DMS153 treated with DMSO at 0.1 percent for 48 hours (cell line): ENCODE measurements at regions not wholly inside any gene's neighbourhood (a gene's known extent, or its start where the extent isn't known, plus 50 kb on each side); places are given as distances from the start of the nearest gene placed in this dataset.

Experiments used
- DNase-seq: peaks from one replicate; lab custom pipeline; 2025; ENCODE audit not compliant: unreplicated experiment; lab: John Stamatoyannopoulos, UW

DNA sequence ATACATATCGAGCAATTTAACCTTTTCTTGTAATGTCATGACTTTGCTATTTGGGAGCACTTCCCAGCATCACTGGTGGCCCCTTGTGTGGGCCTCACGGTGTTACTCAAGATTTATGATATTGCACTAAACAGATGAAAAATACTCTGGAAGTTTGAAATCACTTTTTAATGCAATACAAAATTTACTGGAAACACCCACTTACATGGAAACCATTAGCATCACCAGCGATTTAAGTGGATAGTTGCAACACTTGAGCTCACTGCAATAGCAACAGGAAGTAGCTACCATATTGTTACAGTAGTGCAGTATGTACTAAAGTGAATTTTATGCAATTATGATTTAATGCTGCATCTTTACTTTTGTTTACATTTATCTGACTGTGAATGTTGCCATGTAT, 184.4 kb downstream of the MDFIC start:
- DNase-seq: no peak

DNA sequence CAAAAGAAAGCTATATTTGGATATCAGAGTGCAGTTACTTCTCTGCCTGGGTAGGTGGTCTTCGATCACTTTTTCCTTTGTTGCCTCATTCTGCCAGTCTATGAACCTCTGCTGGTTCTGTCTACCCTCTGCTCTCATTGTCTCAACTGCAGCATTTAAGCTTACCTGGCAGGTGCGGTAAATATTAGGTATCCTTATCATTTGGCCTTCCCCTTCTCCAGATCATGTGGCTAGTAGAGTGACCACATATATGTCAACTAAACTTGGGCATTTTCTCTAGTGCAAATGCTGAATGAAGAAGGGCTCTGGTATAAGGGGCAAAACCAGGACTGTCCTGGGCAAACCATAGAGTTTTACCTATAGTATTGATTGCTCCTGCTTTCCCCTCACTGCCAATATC, 180.8 kb downstream of the MDFIC start:
- no peak for DNase-seq

DNA sequence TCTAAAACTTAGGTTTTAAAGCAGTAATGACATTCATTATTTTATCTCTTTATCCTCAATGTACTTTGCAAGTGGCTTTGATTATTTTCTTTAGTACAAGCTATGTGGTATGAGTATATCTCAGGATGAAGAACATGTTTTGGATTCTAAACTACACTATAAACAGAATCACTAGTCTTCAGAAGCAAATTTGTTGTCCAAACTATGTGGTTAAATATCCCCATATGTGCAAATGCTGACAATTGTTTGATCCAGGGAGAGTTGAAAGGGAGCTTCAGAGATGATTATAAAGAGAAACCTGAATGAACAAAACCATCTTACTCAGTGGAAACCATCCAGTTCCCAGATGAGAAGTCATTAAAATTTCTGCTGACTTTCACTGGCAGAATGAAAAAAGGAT, 179.3 kb downstream of the MDFIC start:
- DNase-seq: no peak

DNA sequence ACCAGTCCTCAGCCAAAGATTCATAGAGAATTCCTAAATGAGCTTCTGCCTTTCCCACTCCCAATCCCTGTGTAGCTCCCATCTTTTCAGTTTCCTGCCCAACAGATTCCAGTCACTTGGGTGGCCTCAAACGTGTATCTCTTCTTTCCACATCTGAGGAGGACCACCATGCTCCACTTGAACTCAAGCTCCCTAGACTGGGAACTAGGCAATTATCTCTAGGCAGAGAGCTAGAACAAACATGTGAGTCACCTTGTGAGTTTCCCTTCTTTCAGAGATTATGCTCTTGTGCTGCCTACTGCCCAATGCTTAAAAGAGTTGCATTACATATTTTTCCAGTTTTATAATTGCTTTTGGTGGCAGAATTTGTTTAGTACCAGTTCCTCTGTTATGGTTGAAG, 178.0 kb downstream of the MDFIC start:
- DNase-seq: no peak

DNA sequence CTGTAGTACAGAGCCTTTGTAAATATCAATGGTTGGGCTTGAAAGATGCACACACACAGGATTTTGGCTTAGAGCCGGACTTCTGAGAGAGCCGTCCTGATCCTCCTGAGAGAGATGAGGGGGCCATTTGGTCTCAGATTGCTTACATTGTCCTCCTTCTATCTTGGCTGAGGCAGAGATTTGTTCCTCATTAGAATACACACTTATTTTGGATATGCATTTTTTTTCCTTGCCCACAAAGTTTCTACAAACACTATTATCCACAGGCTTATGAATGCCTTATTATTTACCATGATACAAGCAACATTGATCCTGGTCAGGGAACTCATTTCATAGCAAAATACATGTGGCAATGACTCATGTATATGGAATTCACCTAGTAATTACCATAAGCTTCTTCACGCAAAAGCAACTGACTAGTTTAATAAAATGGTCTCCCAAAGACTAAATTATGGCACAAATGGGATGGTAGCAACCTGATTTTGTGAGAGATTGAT, 175.3 kb downstream of the MDFIC start:
- DNase-seq: no peak

DNA sequence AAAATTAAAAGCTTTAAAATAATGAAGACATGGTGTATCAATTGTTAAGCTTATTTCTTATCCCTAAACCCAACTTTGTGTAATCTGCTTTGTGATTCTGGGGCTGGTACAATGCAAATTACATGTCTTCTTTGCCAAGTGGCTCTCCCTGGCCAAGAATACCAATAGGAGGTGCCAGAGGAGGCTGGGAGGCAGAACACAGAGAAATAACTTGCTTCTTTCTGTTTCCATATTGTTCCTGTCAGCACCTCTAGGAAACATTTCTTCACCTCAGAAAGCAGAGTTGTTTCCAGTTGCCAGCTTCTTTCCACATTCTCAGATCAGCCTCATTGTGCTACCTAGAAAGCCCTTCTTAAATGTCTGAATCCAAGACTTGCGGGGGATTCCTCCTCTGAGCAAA, 174.4 kb downstream of the MDFIC start:
- no peak for DNase-seq

DNA sequence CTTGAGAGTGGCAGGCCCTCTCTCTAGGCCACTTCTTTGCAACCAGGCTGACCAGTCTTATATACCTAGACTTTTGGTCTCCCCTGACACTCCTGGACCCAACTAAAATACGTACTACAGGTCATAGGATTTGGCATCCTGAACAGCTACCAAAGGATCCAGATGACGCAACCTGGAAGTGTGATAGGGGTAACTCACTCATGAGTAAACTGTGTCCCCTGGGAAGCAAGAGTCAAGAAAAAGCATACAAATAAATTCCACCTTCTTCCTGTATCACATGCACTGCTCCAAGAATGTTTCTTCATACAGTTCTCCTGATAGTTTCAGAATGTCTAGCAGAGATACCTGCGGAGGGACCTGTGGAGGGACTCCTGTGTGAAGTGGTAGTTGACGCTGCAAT, 172.3 kb downstream of the MDFIC start:
- DNase-seq: no peak

DNA sequence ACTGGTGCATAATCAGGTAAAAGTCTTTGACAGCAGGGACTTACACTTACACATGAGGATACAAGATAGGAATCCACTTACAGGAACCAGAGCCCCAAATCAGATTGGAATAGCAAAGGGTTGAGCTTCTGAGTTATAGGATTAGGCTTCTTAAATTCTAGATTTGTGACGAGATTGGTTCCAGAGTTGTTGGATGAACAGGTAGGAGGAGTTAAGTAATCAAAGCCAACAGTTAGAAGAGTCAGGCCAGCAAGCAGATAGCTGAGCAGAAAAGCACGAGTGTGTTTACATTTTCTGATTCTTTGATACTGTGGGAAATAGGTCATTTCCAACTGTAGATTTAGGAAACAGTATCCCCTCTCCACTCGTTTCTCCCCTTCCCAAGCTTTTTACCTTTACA, 167.0 kb downstream of the MDFIC start:
- DNase-seq: no peak

DNA sequence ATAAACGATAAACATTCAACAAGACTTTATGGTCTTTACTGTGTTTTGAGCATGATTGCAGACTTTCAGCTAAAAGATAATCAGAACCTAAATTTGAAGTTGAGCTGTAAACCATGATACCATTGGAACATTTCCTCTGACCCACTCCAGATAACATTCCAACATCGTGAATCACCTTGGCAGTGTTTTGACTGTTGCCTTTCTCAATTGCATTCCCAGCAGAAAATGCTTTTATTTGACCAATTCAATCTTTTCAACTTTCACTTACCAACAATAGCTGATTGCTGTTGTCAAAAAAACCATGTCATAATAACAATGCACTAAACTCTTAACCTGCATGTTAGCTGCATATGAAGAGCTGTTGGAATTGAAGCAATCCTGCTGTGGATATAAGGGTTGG, 165.5 kb downstream of the MDFIC start:
- no peak for DNase-seq

DNA sequence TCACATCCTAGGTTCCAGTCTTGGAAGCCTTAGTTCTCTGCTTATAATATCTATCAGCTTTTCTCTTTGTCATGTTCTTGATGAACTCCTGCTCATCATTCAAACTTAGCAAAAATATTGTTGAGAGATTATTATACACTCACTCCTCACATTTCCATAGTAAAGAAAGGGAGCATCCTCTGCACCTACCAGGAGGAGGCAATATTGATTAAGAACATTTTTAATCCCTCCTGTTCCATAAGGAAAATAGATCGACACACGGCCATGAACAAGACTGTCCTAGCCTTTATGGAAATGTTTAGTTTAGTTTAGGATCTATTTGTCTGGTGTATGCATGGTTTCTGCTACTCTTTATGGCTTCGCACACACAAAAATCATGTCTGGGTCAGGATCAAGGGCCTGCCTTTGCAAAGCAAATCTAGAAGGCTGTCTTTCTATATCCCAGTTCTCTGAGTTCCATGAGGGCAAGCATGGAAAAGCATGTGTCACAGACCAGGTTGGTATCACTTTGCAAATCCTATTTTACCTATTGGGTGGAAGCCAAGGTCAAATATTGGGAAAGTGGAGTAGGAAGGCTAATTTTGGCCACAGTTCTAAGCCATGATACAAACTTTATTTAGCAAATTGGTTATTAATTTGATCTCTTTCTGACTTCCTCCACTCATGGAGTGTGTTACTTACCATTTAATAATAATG, 164.4 kb downstream of the MDFIC start:
- DNase-seq: no peak

DNA sequence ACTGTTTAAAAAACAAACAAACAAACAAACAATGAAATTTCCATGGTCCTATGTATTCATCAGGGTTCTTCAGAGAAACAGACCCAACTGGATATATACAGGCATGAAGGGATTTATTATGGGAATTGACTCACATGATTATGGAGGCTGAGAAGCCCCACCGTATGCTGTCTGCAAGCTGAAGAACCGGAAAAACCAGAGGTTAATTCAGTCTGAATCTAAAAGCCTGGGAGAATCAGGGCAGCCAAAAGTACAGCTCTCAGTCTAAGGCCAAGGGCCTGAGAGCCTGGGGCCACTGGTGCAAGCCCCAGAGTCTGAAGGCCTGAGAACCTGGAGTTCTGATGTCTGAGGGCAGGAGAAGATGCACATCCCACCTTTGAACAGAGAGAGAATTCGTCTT, 163.5 kb downstream of the MDFIC start:
- no peak for DNase-seq

DNA sequence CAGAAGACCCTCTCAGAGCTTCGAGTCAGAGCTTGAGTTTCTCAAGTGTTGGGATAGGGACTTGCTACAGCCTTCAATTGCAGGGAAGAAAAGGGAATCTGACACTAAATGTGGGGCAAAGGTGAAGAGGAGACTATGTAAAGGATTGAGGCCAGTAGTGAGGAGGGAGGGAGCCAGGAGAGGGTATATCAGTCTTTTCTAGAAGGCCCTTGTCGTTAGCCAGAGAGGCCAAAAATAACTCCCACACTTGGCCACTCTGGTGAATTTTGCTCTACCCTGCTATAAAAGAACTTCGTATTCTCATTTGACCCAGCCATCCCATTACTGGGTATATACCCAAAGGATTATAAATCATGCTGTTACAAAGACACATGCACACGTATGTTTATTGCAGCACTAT, 162.0 kb downstream of the MDFIC start:
- DNase-seq: no peak

DNA sequence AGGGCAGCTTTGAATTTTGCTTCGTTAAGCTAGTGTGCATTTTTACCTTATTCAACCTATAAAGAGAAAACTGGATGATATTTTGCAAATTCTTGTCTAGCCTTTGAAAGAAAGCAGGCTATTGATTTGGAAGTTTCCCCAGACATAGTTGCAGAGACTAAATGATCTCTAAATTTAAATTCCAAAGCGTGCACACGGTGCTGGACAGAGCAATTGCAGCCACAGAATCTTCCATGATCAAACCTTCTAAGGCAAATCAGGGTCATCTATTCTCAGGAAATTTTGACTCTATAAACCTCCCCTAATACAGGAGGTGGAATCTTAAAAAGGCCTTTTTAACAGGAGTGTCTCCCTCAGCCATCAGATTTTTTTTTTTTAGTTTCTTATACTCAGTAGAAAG, 159.9 kb downstream of the MDFIC start:
- no peak for DNase-seq

DNA sequence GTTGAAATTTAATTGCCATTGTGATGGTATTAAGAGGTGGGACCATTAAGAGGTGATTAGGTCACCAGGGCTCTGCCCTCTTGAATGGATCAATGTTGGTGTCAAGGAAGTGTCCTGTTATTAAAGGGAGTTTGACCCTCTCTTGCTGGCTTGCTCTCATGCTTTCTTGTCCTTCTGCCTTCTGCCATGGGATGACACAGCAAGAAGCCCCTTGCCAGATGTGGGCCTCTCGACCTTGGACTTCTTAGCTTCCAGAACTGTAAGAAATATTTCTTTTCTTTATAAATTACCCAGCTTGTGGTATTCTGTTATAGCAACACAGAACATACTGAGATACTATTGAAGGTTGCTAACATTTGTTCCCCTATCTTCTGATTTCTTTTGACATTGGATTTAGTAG, 157.0 kb downstream of the MDFIC start:
- no peak for DNase-seq

DNA sequence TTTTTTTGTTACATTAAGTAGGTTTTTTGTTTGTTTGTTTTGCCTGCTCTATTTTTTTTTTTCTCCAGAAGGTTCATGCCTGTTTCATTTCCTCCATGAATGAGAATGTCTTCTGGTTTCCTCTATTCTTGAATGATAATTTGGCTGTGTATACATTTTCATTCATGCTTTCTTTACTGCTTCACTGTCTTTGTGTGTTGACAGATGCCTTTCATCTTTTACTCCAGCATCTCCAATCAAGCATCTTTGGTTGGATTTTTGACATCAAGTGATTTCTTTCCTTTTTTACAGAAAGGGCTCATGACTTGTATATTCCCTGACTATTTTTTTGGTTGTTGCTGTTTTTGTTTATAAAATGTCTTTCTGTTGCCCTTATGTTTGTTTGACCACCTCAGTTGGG, 156.5 kb downstream of the MDFIC start:
- DNase-seq: no peak

DNA sequence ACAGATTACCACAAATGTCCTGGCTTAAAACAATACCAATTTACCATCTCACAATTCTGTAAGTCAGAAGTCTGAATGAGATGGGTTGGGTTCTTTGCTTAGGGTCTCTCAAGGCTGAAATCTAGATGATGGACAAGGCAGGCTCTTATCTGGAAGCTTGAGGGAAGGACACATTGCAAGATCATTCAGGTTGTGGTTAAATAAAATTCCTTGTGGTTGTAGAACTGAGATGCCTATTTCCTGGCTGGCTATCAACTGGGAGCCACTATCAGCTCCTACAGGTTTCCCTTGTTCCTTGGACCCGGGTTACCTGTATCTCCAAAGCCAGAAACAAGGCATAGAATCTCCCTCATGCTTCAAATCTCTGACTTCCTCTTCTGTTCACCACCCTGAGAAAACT, 148.4 kb downstream of the MDFIC start:
- DNase-seq: no peak
